ENCODE measurements at regions not wholly inside any gene's neighbourhood (a gene's known extent, or its start where the extent isn't known, plus 50 kb on each side); places are given as distances from the start of the nearest gene placed in this dataset.

- no peak overlapping the region for H3K4me3 ChIP-seq
- no peaks in the 10 kb centered on the region for H3K4me1 ChIP-seq
- FAIRE-seq (no peak), ATAC-seq (no peak), DNase-seq (no peak)
- H3K27me3 ChIP-seq, result no peaks in the 10 kb centered on the region
- no peak overlapping the region for H3K27ac ChIP-seq
- WGBS, 2 donors, result 72 to 75% methylated on average over 4 of the region's 4 CpGs
- no peaks in the 10 kb centered on the region for H3K9me3 ChIP-seq
- TF ChIP-seq CTCF (IDR thresholded peaks at IDR 0.05), result no peak
- intact Hi-C loops (cut with DNase I), result no loop called here
- no peaks in the 10 kb centered on the region for H3K36me3 ChIP-seq
Measured at GRCh38 chr5:18749763-18750162, 1115.5 kb downstream of the TAF11L14 start.

DNA sequence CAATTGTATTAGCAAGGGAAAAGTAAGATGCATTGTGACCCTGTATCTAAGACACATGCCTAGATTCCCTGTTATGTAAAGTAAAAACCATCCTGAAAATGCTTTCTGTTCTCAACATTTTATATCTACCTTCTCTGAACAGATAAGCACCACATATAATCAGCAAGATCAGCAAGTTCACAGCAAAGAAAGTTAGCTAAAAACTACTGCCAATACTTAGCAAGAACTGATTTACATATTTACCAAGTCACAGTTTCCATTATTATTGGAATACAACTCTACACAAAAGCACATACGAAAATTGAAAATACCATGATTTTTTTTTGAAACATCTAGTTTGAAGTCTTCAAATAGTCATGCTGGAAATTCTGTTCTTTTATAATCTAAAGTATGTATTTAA lies 1118.1 kb downstream of the TAF11L14 start:
- H3K27me3 ChIP-seq, result no peaks in the 10 kb centered on the region
- FAIRE-seq (no peak), DNase-seq (no peak), ATAC-seq (no peak)
- TF ChIP-seq CTCF (IDR thresholded peaks at IDR 0.05), result no peak
- intact Hi-C loops (cut with DNase I), result no loop called here
- no peak overlapping the region for H3K4me3 ChIP-seq
- H3K27ac ChIP-seq, result no peak overlapping the region
- H3K36me3 ChIP-seq, result no peaks in the 10 kb centered on the region
- whole genome bisulfite sequencing, 2 donors, result 58 to 63% methylated on average over 1 of the region's 1 CpG
- H3K4me1 ChIP-seq, result no peaks in the 10 kb centered on the region
- no peaks in the 10 kb centered on the region for H3K9me3 ChIP-seq

GRCh38 chr5:18754201-18754600 lies 1119.9 kb downstream of the TAF11L14 start:
- no peak overlapping the region for H3K4me3 ChIP-seq
- intact Hi-C loops (cut with DNase I), result no loop called here
- ATAC-seq, result no peak
- H3K36me3 ChIP-seq, result no peaks in the 10 kb centered on the region
- FAIRE-seq, result no peak
- no peak overlapping the region for H3K27ac ChIP-seq
- no peak for DNase-seq
- no peak for TF ChIP-seq CTCF (IDR thresholded peaks at IDR 0.05)
- WGBS, 2 donors, result 75 to 79% methylated on average over 3 of the region's 3 CpGs
- H3K9me3 ChIP-seq, result no peaks in the 10 kb centered on the region
- H3K4me1 ChIP-seq, result no peaks in the 10 kb centered on the region
- no peaks in the 10 kb centered on the region for H3K27me3 ChIP-seq

GRCh38 chr5:18761801-18762200 lies 1127.5 kb downstream of the TAF11L14 start:
- no peak for TF ChIP-seq CTCF (IDR thresholded peaks at IDR 0.05)
- intact Hi-C loops (cut with DNase I), result no loop called here
- no peaks in the 10 kb centered on the region for H3K9me3 ChIP-seq
- H3K4me3 ChIP-seq, result no peak overlapping the region
- no peak overlapping the region for H3K27ac ChIP-seq
- no peak for DNase-seq
- WGBS, 2 donors, result 89 to 90% methylated on average over 1 of the region's 1 CpG
- H3K27me3 ChIP-seq, result no peaks in the 10 kb centered on the region
- ATAC-seq, result no peak
- H3K36me3 ChIP-seq, result no peaks in the 10 kb centered on the region
- no peak for FAIRE-seq
- H3K4me1 ChIP-seq, result peaks cover 0 to 4% (median 0%) of the 10 kb centered on the region in 3 donors

DNA sequence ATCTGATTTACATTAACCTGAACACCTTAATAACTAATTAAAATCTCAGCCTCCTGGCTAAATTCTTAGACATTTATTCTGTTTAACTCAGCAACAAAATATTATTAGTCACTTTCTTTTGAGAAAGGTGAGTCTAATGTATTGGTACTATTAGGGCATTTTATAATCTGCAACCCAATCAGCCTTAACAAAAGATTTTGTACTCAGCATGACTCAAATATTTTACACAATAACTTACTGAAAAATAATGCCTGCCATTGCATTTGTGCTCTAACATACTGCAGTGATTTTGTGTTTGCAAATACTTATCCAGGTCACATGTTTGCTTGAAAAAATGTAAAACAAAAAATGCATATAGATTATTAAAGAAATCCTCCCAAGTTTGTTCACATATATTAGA lies 1129.9 kb downstream of the TAF11L14 start:
- no peaks in the 10 kb centered on the region for H3K36me3 ChIP-seq
- no peaks in the 10 kb centered on the region for H3K9me3 ChIP-seq
- no peak overlapping the region for H3K27ac ChIP-seq
- intact Hi-C loops (cut with DNase I), result no loop called here
- H3K4me3 ChIP-seq, result no peak overlapping the region
- peaks cover 0 to 4% (median 0%) of the 10 kb centered on the region in 3 donors for H3K4me1 ChIP-seq
- ATAC-seq (no peak), FAIRE-seq (no peak), DNase-seq (no peak)
- H3K27me3 ChIP-seq, result no peaks in the 10 kb centered on the region
- TF ChIP-seq CTCF (IDR thresholded peaks at IDR 0.05), result no peak
